Left lung (tissue), 4 donors: ENCODE measurements at regions not wholly inside any gene's neighbourhood (a gene's known extent, or its start where the extent isn't known, plus 50 kb on each side); places are given as distances from the start of the nearest gene placed in this dataset.

Experiments used
- ATAC-seq: fragments of 200-7000 bp; cut with Tn5 transposase; one replicate; pipeline ENCODE4 v1.9.1; 2020; ENCODE audit warnings: moderate library complexity
- DNase-seq, 4 donors: peaks; one replicate each; pipeline ENCODE4 v3.0.0-alpha.2; 2013 to 2020
- H3K27ac ChIP-seq, 2 donors: fragments of 200-600 bp; sonication (generic) in 1 of 2; one replicate each; pipeline versions ENCODE4 v1.5.0 to v1.8.0; 2020 to 2021
- H3K27me3 ChIP-seq, 2 donors: fragments of 200-600 bp; sonication (generic) in 1 of 2; one replicate each; pipeline versions ENCODE4 v1.5.0 to v1.8.0; 2020 to 2021
- H3K36me3 ChIP-seq, 2 donors: fragments of 200-600 bp; sonication (generic) in 1 of 2; one replicate each; pipeline versions ENCODE4 v1.5.0 to v1.8.0; 2020 to 2021
- H3K4me1 ChIP-seq, 2 donors: fragments of 200-600 bp; one replicate each; pipeline ENCODE4 v1.8.0; 2021
- H3K4me3 ChIP-seq, 2 donors: fragments of 200-600 bp; sonication (generic) in 1 of 2; one replicate each; pipeline versions ENCODE4 v1.5.0 to v1.8.0; 2020 to 2021; ENCODE audit warnings: mild to moderate bottlenecking in 1 of 2
- H3K9me3 ChIP-seq, 2 donors: fragments of 200-600 bp; sonication (generic) in 1 of 2; one replicate each; pipeline versions ENCODE4 v1.5.0 to v1.8.0; 2020 to 2021
- intact Hi-C, 2 donors: fragments of 100-400 bp; cut with DNase I; formaldehyde crosslinking; loops; one replicate each; pipeline versions ENCODE4 v1.11.2 to v1.14.2; 2022
- TF ChIP-seq, protein P1 (sequence below), 2 donors: fragments of 200-600 bp; sonication (generic) in 1 of 2; IDR thresholded peaks; one replicate each; pipeline versions ENCODE4 v1.5.0 to v1.8.0; 2021; ENCODE audit warnings: antibody characterized with exemption in 2 of 2
- donor health status: DM: no; HTN: yes; CAD: no.
- donor health status: DM: no; HTN: no; CAD: no.

GRCh38 chr9:115923410-115923809 lies 230.2 kb upstream of the PAPPA start:
- Histone ChIP-seq H3K9me3 (peaks cover 0 to 8% of the 10 kb centered on the region in 2 donors), H3K4me1 (no peaks in the 10 kb centered on the region), H3K4me3 (no peak overlapping the region), H3K27me3 (no peaks in the 10 kb centered on the region), H3K36me3 (no peaks in the 10 kb centered on the region), H3K27ac (no peak overlapping the region)
- TF ChIP-seq, protein P1, sequence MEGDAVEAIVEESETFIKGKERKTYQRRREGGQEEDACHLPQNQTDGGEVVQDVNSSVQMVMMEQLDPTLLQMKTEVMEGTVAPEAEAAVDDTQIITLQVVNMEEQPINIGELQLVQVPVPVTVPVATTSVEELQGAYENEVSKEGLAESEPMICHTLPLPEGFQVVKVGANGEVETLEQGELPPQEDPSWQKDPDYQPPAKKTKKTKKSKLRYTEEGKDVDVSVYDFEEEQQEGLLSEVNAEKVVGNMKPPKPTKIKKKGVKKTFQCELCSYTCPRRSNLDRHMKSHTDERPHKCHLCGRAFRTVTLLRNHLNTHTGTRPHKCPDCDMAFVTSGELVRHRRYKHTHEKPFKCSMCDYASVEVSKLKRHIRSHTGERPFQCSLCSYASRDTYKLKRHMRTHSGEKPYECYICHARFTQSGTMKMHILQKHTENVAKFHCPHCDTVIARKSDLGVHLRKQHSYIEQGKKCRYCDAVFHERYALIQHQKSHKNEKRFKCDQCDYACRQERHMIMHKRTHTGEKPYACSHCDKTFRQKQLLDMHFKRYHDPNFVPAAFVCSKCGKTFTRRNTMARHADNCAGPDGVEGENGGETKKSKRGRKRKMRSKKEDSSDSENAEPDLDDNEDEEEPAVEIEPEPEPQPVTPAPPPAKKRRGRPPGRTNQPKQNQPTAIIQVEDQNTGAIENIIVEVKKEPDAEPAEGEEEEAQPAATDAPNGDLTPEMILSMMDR (IDR thresholded peaks at IDR 0.05): no peak
- no peak for ATAC-seq
- intact Hi-C loops: no loop called here
- DNase-seq: no peak

DNA sequence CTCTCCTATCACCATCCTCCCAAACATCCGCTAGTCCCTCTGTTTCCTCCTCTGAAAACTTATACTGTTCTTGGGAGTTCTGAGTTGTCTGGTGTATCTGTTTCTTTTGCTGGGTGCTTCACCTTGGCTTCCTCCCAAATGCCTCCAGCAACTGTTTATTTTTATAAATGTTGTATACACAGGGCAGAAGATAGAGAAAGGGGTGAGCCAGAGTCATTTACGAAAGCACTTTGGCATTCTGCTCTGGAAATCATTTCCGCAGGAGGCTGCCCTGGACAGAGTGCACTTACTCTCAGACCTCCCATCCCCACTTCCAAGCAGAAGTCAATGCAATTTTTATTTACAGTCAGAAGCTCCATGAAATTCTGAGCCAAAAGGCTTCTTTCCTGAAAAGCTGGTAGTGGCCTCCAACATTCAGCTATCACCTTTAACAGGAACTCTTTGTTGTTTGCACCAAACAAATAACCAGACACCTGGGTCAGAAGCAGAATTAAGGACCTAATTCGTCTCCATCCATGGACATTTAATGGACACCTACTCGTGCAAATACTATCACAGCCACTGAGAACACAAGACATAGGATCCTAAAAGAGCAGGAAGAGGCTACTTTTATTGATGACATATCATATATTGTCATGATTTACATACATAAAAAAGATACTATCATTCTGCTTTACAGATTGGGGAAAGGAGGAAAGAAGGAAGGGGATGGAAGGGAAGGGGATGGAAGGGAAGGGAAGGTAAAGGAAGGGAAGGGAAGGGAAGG lies 229.5 kb upstream of the PAPPA start:
- DNase-seq: peak in 2 of 4 donors; percentile 40 to 73
- peak; percentile 49 for ATAC-seq

DNA sequence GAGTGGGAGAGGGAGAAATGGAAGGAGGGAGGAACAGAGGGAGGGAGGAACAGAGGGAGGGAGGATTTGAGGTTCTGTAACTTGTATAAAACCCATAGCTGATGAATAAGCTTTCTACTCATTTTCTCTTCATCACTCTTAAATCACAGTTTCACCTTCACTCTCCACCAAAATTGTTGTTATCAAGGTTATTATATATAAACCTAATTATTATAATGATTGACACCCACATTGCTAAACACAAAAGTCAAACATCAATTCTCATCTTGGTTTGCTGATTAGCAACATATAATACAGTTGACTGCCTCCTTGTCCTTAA lies 229.0 kb upstream of the PAPPA start:
- intact Hi-C loops: no loop called here
- DNase-seq (no peak), ATAC-seq (no peak)
- Histone ChIP-seq H3K36me3 (no peaks in the 10 kb centered on the region), H3K27ac (no peak overlapping the region), H3K9me3 (peaks cover 0 to 8% of the 10 kb centered on the region in 2 donors), H3K27me3 (no peaks in the 10 kb centered on the region), H3K4me1 (no peaks in the 10 kb centered on the region), H3K4me3 (no peak overlapping the region)
- TF ChIP-seq, protein P1 (IDR thresholded peaks at IDR 0.05): no peak

More for the DNA sequence above, 229.5 kb upstream of the PAPPA start:
- Histone ChIP-seq H3K4me3 (no peak overlapping the region), H3K27me3 (no peaks in the 10 kb centered on the region), H3K36me3 (no peaks in the 10 kb centered on the region), H3K9me3 (peaks cover 0 to 8% of the 10 kb centered on the region in 2 donors), H3K4me1 (no peaks in the 10 kb centered on the region), H3K27ac (no peak overlapping the region)
- intact Hi-C loops: no loop called here
- TF ChIP-seq, protein P1 (IDR thresholded peaks at IDR 0.05): no peak

- TF ChIP-seq, protein P1 (IDR thresholded peaks at IDR 0.05): no peak
- intact Hi-C loops: no loop called here
- H3K27me3 ChIP-seq: no peaks in the 10 kb centered on the region
- DNase-seq: no peak
- no peaks in the 10 kb centered on the region for H3K36me3 ChIP-seq
- no peak overlapping the region for H3K4me3 ChIP-seq
- no peak for ATAC-seq
- H3K9me3 ChIP-seq: peaks cover 0 to 6% of the 10 kb centered on the region in 2 donors
- H3K27ac ChIP-seq: no peak overlapping the region
- no peaks in the 10 kb centered on the region for H3K4me1 ChIP-seq
Measured at GRCh38 chr9:115925424-115925823, 228.2 kb upstream of the PAPPA start.

DNA sequence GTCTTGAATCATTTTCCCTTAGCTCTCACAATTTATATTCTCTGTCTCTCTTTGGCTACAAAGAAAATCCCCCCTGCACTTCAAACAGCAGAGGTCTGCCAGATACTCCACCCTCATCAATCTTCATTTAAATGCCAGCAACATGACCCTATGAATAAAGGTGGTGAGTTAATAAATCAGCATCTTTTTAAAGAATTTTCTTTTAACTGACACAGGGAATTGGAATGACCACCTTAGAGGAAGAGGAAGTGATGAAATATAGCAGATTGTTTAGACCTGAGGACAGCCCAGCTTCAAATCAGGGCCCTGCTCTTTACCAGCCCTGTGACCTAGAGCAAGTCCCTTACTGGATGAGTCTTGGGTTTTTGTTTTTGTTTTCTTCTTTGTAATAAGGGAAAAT lies 223.1 kb upstream of the PAPPA start:
- Histone ChIP-seq H3K27ac (no peak overlapping the region), H3K4me3 (no peak overlapping the region), H3K4me1 (no peaks in the 10 kb centered on the region), H3K9me3 (no peaks in the 10 kb centered on the region), H3K27me3 (no peaks in the 10 kb centered on the region), H3K36me3 (no peaks in the 10 kb centered on the region)
- TF ChIP-seq, protein P1 (IDR thresholded peaks at IDR 0.05): no peak
- no peak for ATAC-seq
- intact Hi-C loops: no loop called here
- DNase-seq: no peak
